ENCODE measurements at regions not wholly inside any gene's neighbourhood (a gene's known extent, or its start where the extent isn't known, plus 50 kb on each side); places are given as distances from the start of the nearest gene placed in this dataset.

DNA sequence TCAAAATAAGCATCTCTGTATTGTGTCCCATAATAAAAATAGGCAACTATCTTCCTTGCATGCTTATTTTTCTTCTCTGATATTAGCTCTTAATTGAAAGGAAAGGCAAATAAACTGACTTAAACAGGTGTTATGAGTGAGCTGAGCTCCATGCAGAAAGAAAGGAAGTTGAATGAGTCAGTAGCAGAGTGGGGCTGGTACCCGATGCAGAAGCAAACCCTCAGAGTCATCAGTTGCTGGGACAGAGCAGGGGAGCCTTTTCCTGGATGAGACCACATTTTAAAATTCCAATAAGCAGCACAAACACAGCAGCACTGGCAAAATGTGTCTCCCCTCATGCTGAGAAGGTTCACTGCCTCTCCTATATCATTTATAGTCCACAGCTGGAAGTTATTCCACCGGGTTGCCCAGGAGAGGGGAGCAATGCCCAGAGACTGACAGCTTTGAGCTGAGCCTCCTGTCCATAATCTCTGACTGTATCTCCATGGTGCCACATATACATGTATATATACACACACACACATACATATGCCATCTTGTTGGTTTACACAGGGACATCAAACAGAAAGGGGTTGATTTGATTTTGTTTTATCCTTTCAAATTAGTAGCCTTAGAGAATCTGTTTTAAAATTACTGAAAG lies 274.3 kb upstream of the PPARGC1A start:
- intact Hi-C loops (cut with micrococcal nuclease; ENCODE audit: unreplicated experiment): no loop called here
- Histone ChIP-seq H3K27ac (ENCODE audit: low read depth, low read length, poor library complexity, severe bottlenecking) (no peak overlapping the region), H3K4me3 (ENCODE audit: low read depth, low read length, poor library complexity, severe bottlenecking) (no peak overlapping the region), H4K20me1 (ENCODE audit: insufficient read depth, low read length) (no peaks in the 10 kb centered on the region), H3K4me2 (ENCODE audit: low read length) (no peak overlapping the region), H3K79me2 (ENCODE audit: insufficient read depth, low read depth, low read length) (no peaks in the 10 kb centered on the region), H3K9me3 (ENCODE audit: low read length) (no peaks in the 10 kb centered on the region), H2AFZ (ENCODE audit: low read length) (no peak overlapping the region), H3K36me3 (ENCODE audit: insufficient read depth, low read length) (no peaks in the 10 kb centered on the region), H3K9me2 (ENCODE audit: insufficient read depth, low read length) (no peaks in the 10 kb centered on the region), H3K4me1 (ENCODE audit: insufficient read depth, low read length, poor library complexity, severe bottlenecking) (no peaks in the 10 kb centered on the region)
- TF ChIP-seq, protein P1, sequence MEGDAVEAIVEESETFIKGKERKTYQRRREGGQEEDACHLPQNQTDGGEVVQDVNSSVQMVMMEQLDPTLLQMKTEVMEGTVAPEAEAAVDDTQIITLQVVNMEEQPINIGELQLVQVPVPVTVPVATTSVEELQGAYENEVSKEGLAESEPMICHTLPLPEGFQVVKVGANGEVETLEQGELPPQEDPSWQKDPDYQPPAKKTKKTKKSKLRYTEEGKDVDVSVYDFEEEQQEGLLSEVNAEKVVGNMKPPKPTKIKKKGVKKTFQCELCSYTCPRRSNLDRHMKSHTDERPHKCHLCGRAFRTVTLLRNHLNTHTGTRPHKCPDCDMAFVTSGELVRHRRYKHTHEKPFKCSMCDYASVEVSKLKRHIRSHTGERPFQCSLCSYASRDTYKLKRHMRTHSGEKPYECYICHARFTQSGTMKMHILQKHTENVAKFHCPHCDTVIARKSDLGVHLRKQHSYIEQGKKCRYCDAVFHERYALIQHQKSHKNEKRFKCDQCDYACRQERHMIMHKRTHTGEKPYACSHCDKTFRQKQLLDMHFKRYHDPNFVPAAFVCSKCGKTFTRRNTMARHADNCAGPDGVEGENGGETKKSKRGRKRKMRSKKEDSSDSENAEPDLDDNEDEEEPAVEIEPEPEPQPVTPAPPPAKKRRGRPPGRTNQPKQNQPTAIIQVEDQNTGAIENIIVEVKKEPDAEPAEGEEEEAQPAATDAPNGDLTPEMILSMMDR (conservative IDR thresholded peaks at IDR 0.05; ENCODE audit: low read length): no peak
- no peak for TF ChIP-seq EZH2phosphoT487 (IDR thresholded peaks at IDR 0.05; ENCODE audit: borderline replicate concordance, low read depth, low read length)
- BruUV-seq (replicated peaks): no TSS peak
- ChIA-PET POLR2A (no interaction called here), CTCF (ENCODE audit: unreplicated experiment) (no interaction called here)
- DNase-seq (ENCODE audit: low spot score): no peak

DNA sequence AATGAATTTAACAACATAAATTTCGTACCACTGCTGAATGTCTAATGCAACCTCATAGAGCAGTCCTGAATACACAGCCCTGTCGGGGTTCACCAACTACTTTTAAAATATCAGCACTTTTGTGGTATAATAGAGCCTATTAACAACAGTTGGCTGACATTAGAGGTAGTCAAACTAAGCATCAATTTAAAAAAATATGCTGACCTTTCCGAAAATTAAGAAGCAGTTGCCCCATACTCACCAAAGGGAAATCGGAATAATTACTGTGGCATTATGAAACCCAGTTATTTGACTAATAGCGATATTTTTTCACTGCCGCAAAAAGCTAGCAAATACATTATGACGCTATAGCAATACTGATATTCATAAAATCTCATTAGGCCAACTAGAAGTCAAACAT lies 273.5 kb upstream of the PPARGC1A start:
- no peak overlapping the region for H3K27ac ChIP-seq (ENCODE audit: low read depth, low read length, poor library complexity, severe bottlenecking)
- DNase-seq (ENCODE audit: low spot score): no peak
- no peaks in the 10 kb centered on the region for H3K4me1 ChIP-seq (ENCODE audit: insufficient read depth, low read length, poor library complexity, severe bottlenecking)
- no peaks in the 10 kb centered on the region for H3K36me3 ChIP-seq (ENCODE audit: insufficient read depth, low read length)
- no peaks in the 10 kb centered on the region for H3K9me2 ChIP-seq (ENCODE audit: insufficient read depth, low read length)
- no peaks in the 10 kb centered on the region for H3K79me2 ChIP-seq (ENCODE audit: insufficient read depth, low read depth, low read length)
- ChIA-PET CTCF (ENCODE audit: unreplicated experiment) (no interaction called here), POLR2A (no interaction called here)
- BruUV-seq (replicated peaks): no TSS peak
- intact Hi-C loops (cut with micrococcal nuclease; ENCODE audit: unreplicated experiment): no loop called here
- TF ChIP-seq, protein P1 (conservative IDR thresholded peaks at IDR 0.05; ENCODE audit: low read length): no peak
- no peak for TF ChIP-seq EZH2phosphoT487 (IDR thresholded peaks at IDR 0.05; ENCODE audit: borderline replicate concordance, low read depth, low read length)
- no peak overlapping the region for H3K4me3 ChIP-seq (ENCODE audit: low read depth, low read length, poor library complexity, severe bottlenecking)
- no peaks in the 10 kb centered on the region for H4K20me1 ChIP-seq (ENCODE audit: insufficient read depth, low read length)
- H3K4me2 ChIP-seq (ENCODE audit: low read length): no peak overlapping the region
- H2AFZ ChIP-seq (ENCODE audit: low read length): no peak overlapping the region
- no peaks in the 10 kb centered on the region for H3K9me3 ChIP-seq (ENCODE audit: low read length)

DNA sequence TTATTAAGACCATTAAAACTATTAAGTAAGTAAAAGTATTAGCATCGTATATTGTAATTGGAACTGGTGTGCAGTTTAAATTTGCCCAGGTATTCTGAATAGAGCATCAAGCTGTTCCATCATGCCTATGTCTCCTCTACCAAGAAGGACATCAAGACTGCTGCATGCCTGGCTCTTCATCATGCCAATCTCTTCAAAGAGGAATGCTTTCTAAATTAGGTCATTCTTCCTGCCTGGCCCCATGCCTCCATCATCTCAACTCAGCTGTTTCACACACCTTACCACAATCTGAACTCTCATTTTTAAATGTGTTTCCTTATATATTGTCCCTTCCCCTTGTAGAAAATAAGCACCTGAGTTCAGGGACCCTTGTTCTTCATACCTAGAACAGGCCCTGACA lies 270.5 kb upstream of the PPARGC1A start:
- no peaks in the 10 kb centered on the region for H3K9me2 ChIP-seq (ENCODE audit: insufficient read depth, low read length)
- ChIA-PET POLR2A (no interaction called here), CTCF (ENCODE audit: unreplicated experiment) (no interaction called here)
- no peaks in the 10 kb centered on the region for H3K36me3 ChIP-seq (ENCODE audit: insufficient read depth, low read length)
- TF ChIP-seq, protein P1 (conservative IDR thresholded peaks at IDR 0.05; ENCODE audit: low read length): no peak
- no peak for TF ChIP-seq EZH2phosphoT487 (IDR thresholded peaks at IDR 0.05; ENCODE audit: borderline replicate concordance, low read depth, low read length)
- H2AFZ ChIP-seq (ENCODE audit: low read length): no peak overlapping the region
- intact Hi-C loops (cut with micrococcal nuclease; ENCODE audit: unreplicated experiment): no loop called here
- no TSS peak for BruUV-seq (replicated peaks)
- H4K20me1 ChIP-seq (ENCODE audit: insufficient read depth, low read length): no peaks in the 10 kb centered on the region
- H3K27ac ChIP-seq (ENCODE audit: low read depth, low read length, poor library complexity, severe bottlenecking): no peak overlapping the region
- H3K4me2 ChIP-seq (ENCODE audit: low read length): no peak overlapping the region
- H3K79me2 ChIP-seq (ENCODE audit: insufficient read depth, low read depth, low read length): no peaks in the 10 kb centered on the region
- no peaks in the 10 kb centered on the region for H3K9me3 ChIP-seq (ENCODE audit: low read length)
- no peaks in the 10 kb centered on the region for H3K4me1 ChIP-seq (ENCODE audit: insufficient read depth, low read length, poor library complexity, severe bottlenecking)
- no peak overlapping the region for H3K4me3 ChIP-seq (ENCODE audit: low read depth, low read length, poor library complexity, severe bottlenecking)
- DNase-seq (ENCODE audit: low spot score): no peak
